HG03159 (cell line): ENCODE measurements at regions not wholly inside any gene's neighbourhood (a gene's known extent, or its start where the extent isn't known, plus 50 kb on each side); places are given as distances from the start of the nearest gene placed in this dataset.
"Not testable (repeated sequence)": the region's sequence is repeated elsewhere in the genome, so short reads cannot be mapped to it uniquely, and the experiment has no call there.

ENCODE experiments used
- ATAC-seq: cut with Tn5 transposase; IDR thresholded peaks from one replicate; pipeline ENCODE4 v1.9.1; 2021; ENCODE audit warnings: mild to moderate bottlenecking, moderate library complexity; ENCODE audit not compliant: unreplicated experiment

- no peak for ATAC-seq
These were observed 309.4 kb downstream of the ZNF674 start for GRCh38 chrX:46235778-46236177.

GRCh38 chrX:46234775-46235174 is 310.4 kb downstream of the ZNF674 start:
- ATAC-seq, result no peak

- ATAC-seq, result no peak
These were observed 316.8 kb downstream of the ZNF674 start for GRCh38 chrX:46228389-46228788.

- no peak for ATAC-seq
These were observed 318.8 kb downstream of the ZNF674 start for GRCh38 chrX:46226422-46226821.

GRCh38 chrX:46223499-46223898 is 321.7 kb downstream of the ZNF674 start:
- not testable (repeated sequence) for ATAC-seq

- ATAC-seq, result no peak
These were observed 324.4 kb downstream of the ZNF674 start for GRCh38 chrX:46220822-46221221.

GRCh38 chrX:46218373-46218772 is 326.8 kb downstream of the ZNF674 start:
- no peak for ATAC-seq

- ATAC-seq, result no peak
These were observed 328.8 kb downstream of the ZNF674 start for GRCh38 chrX:46216406-46216805.

- ATAC-seq, result no peak
These were observed 334.1 kb downstream of the ZNF674 start for GRCh38 chrX:46211079-46211478.

- no peak for ATAC-seq
These were observed 335.5 kb downstream of the ZNF674 start for GRCh38 chrX:46209768-46210167.

GRCh38 chrX:46209037-46209436 is 336.2 kb downstream of the ZNF674 start:
- ATAC-seq, result no peak

GRCh38 chrX:46208225-46208854 is 336.9 kb downstream of the ZNF674 start:
- ATAC-seq, result no peak

GRCh38 chrX:46204721-46205422 is 340.3 kb downstream of the ZNF674 start:
- no peak for ATAC-seq

- no peak for ATAC-seq
These were observed 342.3 kb downstream of the ZNF674 start for GRCh38 chrX:46202733-46203514.

- no peak for ATAC-seq
These were observed 344.8 kb downstream of the ZNF674 start for GRCh38 chrX:46200413-46200812.

- ATAC-seq, result no peak
These were observed 346.4 kb downstream of the ZNF674 start for GRCh38 chrX:46198858-46199257.

GRCh38 chrX:46186811-46187106 is 358.5 kb downstream of the ZNF674 start:
- not testable (repeated sequence) for ATAC-seq

- ATAC-seq, result no peak
These were observed 359.1 kb downstream of the ZNF674 start for GRCh38 chrX:46185923-46186810.

- no peak for ATAC-seq
These were observed 360.5 kb downstream of the ZNF674 start for GRCh38 chrX:46184749-46185148.

- peak; percentile 90 for ATAC-seq
These were observed 364.9 kb downstream of the ZNF674 start for GRCh38 chrX:46180258-46180687.

- ATAC-seq, result no peak
These were observed 365.5 kb downstream of the ZNF674 start for GRCh38 chrX:46179748-46180147.
